NT2/D1 (cell line): ENCODE measurements at regions not wholly inside any gene's neighbourhood (a gene's known extent, or its start where the extent isn't known, plus 50 kb on each side); places are given as distances from the start of the nearest gene placed in this dataset.

Experiments used
- DNase-seq: peaks from one replicate; pipeline ENCODE4 v3.0.0-alpha.2; 2011; ENCODE audit warnings: low read depth, low spot score
- H3K27me3 ChIP-seq: 2 replicates; pipeline ENCODE4 v1.6.0; 2011; ENCODE audit warnings: mild to moderate bottlenecking; ENCODE audit not compliant: insufficient read length, insufficient read depth
- H3K36me3 ChIP-seq: 2 replicates; pipeline ENCODE4 v1.6.1; 2011; ENCODE audit warnings: mild to moderate bottlenecking, low read length, mixed read lengths; ENCODE audit not compliant: insufficient read depth, insufficient read length
- H3K4me1 ChIP-seq: 2 replicates; pipeline ENCODE4 v1.5.1; 2011; ENCODE audit not compliant: insufficient read depth, insufficient read length
- H3K4me3 ChIP-seq: 2 replicates; pipeline ENCODE4 v1.5.1; 2011; ENCODE audit warnings: low read depth; ENCODE audit not compliant: insufficient read length
- H3K9ac ChIP-seq: 2 replicates; pipeline ENCODE4 v1.6.0; 2011; ENCODE audit warnings: low read depth; ENCODE audit not compliant: insufficient read length
- H3K9me3 ChIP-seq: 2 replicates; pipeline ENCODE4 v1.5.1; 2011; ENCODE audit warnings: mild to moderate bottlenecking, low read length; ENCODE audit not compliant: insufficient read depth
- SUZ12 ChIP-seq: IDR thresholded peaks from 2 replicates; pipeline ENCODE4 v1.6.1; 2011; ENCODE audit not compliant: insufficient read length, insufficient read depth; ENCODE audit errors: extremely low read depth
- YY1 ChIP-seq: IDR thresholded peaks from 2 replicates; pipeline ENCODE4 v1.6.1; 2011; ENCODE audit not compliant: insufficient read length, insufficient read depth
- ZNF274 ChIP-seq: IDR thresholded peaks from 2 replicates; pipeline ENCODE4 v1.6.1; 2011; ENCODE audit warnings: mild to moderate bottlenecking, low read depth, low read length

DNA sequence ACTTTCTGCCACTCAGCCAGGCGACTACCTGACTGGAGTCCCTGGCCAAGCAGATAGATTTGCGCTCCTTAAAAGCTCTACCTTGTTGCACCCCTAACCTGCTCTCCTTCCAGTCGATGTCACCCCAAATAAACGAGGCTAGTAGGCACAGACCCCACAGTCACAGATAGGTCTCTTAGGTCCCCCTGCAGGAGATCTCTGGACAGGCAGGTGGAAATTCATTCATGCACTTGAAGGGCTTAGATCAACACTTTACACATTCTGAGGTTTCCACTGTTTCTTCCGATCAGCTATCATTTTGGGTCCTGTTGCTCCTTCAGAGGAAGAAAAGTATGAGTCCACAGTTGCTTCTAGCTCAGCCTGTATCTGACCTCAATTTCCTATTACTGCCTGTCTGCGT, 272.6 kb upstream of the FMN2 start:
- Histone ChIP-seq H3K27me3 (peaks cover 4% of the 10 kb centered on the region), H3K9me3 (no peaks in the 10 kb centered on the region), H3K36me3 (no peaks in the 10 kb centered on the region), H3K4me3 (no peak overlapping the region), H3K9ac (no peak overlapping the region), H3K4me1 (peaks cover 6% of the 10 kb centered on the region)
- no peak for TF ChIP-seq YY1
- no peak for DNase-seq

GRCh38 chr1:239819756-239820250, 271.9 kb upstream of the FMN2 start:
- no peaks in the 10 kb centered on the region for H3K27me3 ChIP-seq
- H3K9ac ChIP-seq = no peak overlapping the region
- no peak overlapping the region for H3K4me3 ChIP-seq
- no peaks in the 10 kb centered on the region for H3K36me3 ChIP-seq
- DNase-seq = no peak
- TF ChIP-seq ZNF274 = no peak
- peaks cover 6% of the 10 kb centered on the region for H3K4me1 ChIP-seq
- H3K9me3 ChIP-seq = no peaks in the 10 kb centered on the region

DNA sequence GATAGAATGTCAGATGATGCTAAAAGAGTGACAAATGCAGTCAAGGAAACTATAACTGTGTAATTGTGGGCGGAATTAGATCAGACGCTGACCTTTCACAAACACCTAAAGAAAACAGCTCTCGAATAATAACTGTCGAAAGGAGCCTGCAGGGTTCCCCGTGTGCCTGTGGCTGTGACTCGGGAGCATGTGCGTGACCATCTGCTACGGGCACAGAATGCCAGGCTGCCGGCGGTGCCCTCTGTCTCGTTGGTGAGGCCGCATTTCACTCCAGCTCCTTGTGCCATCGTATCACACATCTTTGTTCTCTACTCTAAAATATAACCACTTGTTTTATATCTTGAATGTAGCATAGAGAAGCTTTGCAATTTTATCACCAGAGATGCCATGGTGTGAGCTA, 267.8 kb upstream of the FMN2 start:
- no peak for TF ChIP-seq ZNF274
- no peak for TF ChIP-seq SUZ12
- TF ChIP-seq YY1 = no peak
- Histone ChIP-seq H3K4me1 (no peaks in the 10 kb centered on the region), H3K9ac (no peak overlapping the region), H3K9me3 (no peaks in the 10 kb centered on the region), H3K36me3 (no peaks in the 10 kb centered on the region), H3K4me3 (no peak overlapping the region), H3K27me3 (no peaks in the 10 kb centered on the region)
- DNase-seq = no peak

- Histone ChIP-seq H3K4me1 (no peaks in the 10 kb centered on the region), H3K36me3 (no peaks in the 10 kb centered on the region), H3K27me3 (no peaks in the 10 kb centered on the region), H3K4me3 (no peak overlapping the region), H3K9me3 (no peaks in the 10 kb centered on the region), H3K9ac (no peak overlapping the region)
- TF ChIP-seq SUZ12 = no peak
- TF ChIP-seq ZNF274 = no peak
- no peak for TF ChIP-seq YY1
- no peak for DNase-seq
Measured at GRCh38 chr1:239826211-239826610, 265.5 kb upstream of the FMN2 start.

- TF ChIP-seq SUZ12 = no peak
- H3K4me3 ChIP-seq = no peak overlapping the region
Measured at GRCh38 chr1:239826736-239827135, 264.9 kb upstream of the FMN2 start.

GRCh38 chr1:239829535-239829934, 262.1 kb upstream of the FMN2 start:
- Histone ChIP-seq H3K27me3 (no peaks in the 10 kb centered on the region), H3K9me3 (no peaks in the 10 kb centered on the region), H3K4me1 (no peaks in the 10 kb centered on the region), H3K9ac (no peak overlapping the region), H3K4me3 (no peak overlapping the region), H3K36me3 (no peaks in the 10 kb centered on the region)
- DNase-seq = no peak
- no peak for TF ChIP-seq YY1
- TF ChIP-seq SUZ12 = no peak
- TF ChIP-seq ZNF274 = no peak

More at GRCh38 chr1:239826736-239827135, 264.9 kb upstream of the FMN2 start:
- Histone ChIP-seq H3K27me3 (no peaks in the 10 kb centered on the region), H3K9me3 (no peaks in the 10 kb centered on the region), H3K36me3 (no peaks in the 10 kb centered on the region), H3K9ac (no peak overlapping the region), H3K4me1 (no peaks in the 10 kb centered on the region)
- no peak for DNase-seq

- DNase-seq = no peak
Measured at GRCh38 chr1:239831577-239832355, 259.9 kb upstream of the FMN2 start.

DNA sequence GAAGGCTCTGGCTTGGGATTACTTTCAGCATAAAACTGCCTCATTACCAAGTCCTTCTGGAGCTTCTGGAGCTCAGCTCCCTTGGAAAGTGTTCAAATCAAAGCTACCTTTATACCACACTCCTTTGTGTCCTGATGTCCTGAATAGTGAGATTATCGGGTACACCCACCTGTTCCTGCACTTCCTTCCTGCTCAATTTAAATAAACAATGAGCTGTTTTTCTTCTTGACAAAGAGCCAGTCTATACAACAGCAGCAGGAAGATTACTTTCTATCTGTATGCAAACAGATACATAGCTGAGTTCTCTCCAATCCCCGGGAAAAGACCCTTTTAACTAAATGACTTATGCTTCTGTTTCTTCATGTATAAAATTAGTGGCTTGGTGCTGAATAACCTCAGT, 258.0 kb upstream of the FMN2 start:
- Histone ChIP-seq H3K9me3 (no peaks in the 10 kb centered on the region), H3K4me1 (no peaks in the 10 kb centered on the region), H3K9ac (no peak overlapping the region), H3K36me3 (no peaks in the 10 kb centered on the region), H3K4me3 (no peak overlapping the region), H3K27me3 (no peaks in the 10 kb centered on the region)
- TF ChIP-seq SUZ12 (no peak), YY1 (no peak)
- DNase-seq = no peak

More at GRCh38 chr1:239831577-239832355, 259.9 kb upstream of the FMN2 start:
- no peaks in the 10 kb centered on the region for H3K4me1 ChIP-seq
- H3K27me3 ChIP-seq = no peaks in the 10 kb centered on the region
- no peak overlapping the region for H3K4me3 ChIP-seq
- no peak for TF ChIP-seq YY1
- TF ChIP-seq ZNF274 = no peak
- TF ChIP-seq SUZ12 = no peak
- no peaks in the 10 kb centered on the region for H3K9me3 ChIP-seq
- no peaks in the 10 kb centered on the region for H3K36me3 ChIP-seq
- no peak overlapping the region for H3K9ac ChIP-seq
